Endodermal cell (in vitro differentiated cells): ENCODE measurements at regions not wholly inside any gene's neighbourhood (a gene's known extent, or its start where the extent isn't known, plus 50 kb on each side); places are given as distances from the start of the nearest gene placed in this dataset.
A peak's percentile ranks its signal among the peaks of the same experiment; 100 is the strongest.

ENCODE experiments used
- DNase-seq: peaks from one replicate; pipeline ENCODE4 v3.0.0-alpha.2; 2017
- H3K27ac ChIP-seq: 2 replicates; pipeline ENCODE4 v1.5.1; 2013; ENCODE audit warnings: mild to moderate bottlenecking, low read depth, low read length, moderate library complexity
- H3K27me3 ChIP-seq: 2 replicates; pipeline ENCODE4 v1.6.1; 2013; ENCODE audit warnings: mild to moderate bottlenecking, low read length, moderate library complexity; ENCODE audit not compliant: insufficient read depth, control insufficient read depth, poor library complexity, severe bottlenecking
- H3K36me3 ChIP-seq: 2 replicates; pipeline ENCODE4 v1.7.0; 2013; ENCODE audit warnings: mild to moderate bottlenecking, low read length, moderate library complexity; ENCODE audit not compliant: control insufficient read depth, insufficient read depth
- H3K4me1 ChIP-seq: one replicate; pipeline ENCODE4 v1.7.0; 2013; ENCODE audit warnings: low read length; ENCODE audit not compliant: control insufficient read depth, insufficient read depth
- H3K4me3 ChIP-seq: 2 replicates; pipeline ENCODE4 v1.5.1; 2013; ENCODE audit warnings: mild to moderate bottlenecking, low read length, moderate library complexity
- H3K9ac ChIP-seq: 2 replicates; pipeline ENCODE4 v1.6.1; 2013; ENCODE audit warnings: mild to moderate bottlenecking, low read length, moderate library complexity; ENCODE audit not compliant: poor library complexity, severe bottlenecking; ENCODE audit errors: extremely low read depth
- H3K9me3 ChIP-seq: 2 replicates; pipeline ENCODE4 v1.6.1; 2013; ENCODE audit warnings: mild to moderate bottlenecking, low read length, moderate library complexity; ENCODE audit not compliant: control insufficient read depth
- H3K27ac Mint-ChIP-seq: 2 replicates; pipeline ENCODE4 v1.8.0; 2020; ENCODE audit warnings: mixed read lengths
- H3K27me3 Mint-ChIP-seq: 2 replicates; pipeline ENCODE4 v1.8.0; 2021; ENCODE audit warnings: mild to moderate bottlenecking, mixed read lengths; ENCODE audit not compliant: insufficient read depth
- H3K36me3 Mint-ChIP-seq: 2 replicates; pipeline ENCODE4 v1.8.0; 2020; ENCODE audit warnings: low read depth, mixed read lengths
- H3K4me1 Mint-ChIP-seq: 2 replicates; pipeline ENCODE4 v1.8.0; 2020; ENCODE audit warnings: mixed read lengths
- H3K4me3 Mint-ChIP-seq: 2 replicates; pipeline ENCODE4 v1.8.0; 2020; ENCODE audit warnings: mild to moderate bottlenecking, moderate library complexity, mixed read lengths
- H3K9me3 Mint-ChIP-seq: 2 replicates; pipeline ENCODE4 v1.8.0; 2020; ENCODE audit warnings: mild to moderate bottlenecking, mixed read lengths
- WGBS, 2 experiments: methylation state at CpG; one replicate each; pipeline versions ENCODE4 v1.1.5 to v1.1.7; 2013; ENCODE audit warnings: missing lambda C conversion rate in 2 of 2, mixed read lengths in 1 of 2; ENCODE audit not compliant: insufficient coverage in 1 of 2, insufficient read length in 1 of 2; 5-methylcytosine and 5-hydroxymethylcytosine counted together
- TF ChIP-seq, protein P1 (sequence below): fragments of 200-600 bp; sonication (generic); conservative IDR thresholded peaks from 2 replicates; pipeline ENCODE4 v1.5.0; 2021; ENCODE audit warnings: antibody characterized with exemption, mild to moderate bottlenecking

DNA sequence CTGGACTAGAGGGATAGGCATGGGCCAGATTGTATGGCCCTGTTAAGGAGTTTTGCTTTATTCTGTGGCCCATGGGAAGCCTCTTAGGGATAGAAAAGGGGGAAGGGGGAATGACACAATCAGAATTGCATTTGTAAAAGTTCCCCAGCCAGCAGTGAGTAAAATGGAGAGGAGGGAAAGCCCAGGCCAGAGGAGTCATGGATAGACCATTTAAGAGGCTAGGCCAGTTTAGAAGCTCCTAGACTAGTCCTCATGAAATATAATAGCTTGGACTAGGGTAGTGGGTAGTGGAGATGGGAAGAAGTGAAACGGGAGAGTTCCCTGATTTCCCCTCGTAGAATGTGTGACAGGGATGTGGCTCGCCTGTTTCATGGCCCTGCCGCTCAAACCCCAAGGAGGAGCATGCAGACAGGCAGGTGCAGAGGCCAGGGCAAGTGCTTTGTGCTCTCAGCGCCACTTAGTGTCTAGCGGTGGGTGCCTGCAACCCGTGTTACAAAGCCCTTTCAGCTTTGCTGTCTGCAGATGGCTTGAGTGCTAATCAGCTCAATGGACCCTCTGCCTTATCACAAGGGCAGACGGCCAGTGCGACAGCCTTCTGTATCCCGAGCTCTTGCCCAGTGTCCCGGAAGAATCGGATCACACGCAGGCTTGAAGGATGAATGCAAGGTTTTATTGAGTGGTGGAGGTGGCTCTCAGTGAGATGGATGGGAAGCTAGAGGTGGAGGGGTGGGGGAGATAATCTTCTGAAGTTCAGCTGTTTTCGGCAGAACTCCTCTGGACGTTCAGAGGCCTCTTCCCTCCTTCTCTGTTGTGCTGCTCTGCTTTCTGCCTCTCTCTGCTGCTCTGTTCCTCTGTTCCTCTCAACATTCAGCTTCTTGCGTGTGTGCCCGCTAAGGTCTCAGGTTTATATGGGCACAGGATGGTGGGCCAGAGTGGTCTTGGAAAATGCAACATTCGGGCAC, 141.1 kb downstream of the CEP57L1 start:
- Histone ChIP-seq H3K4me1 (peaks cover 5% of the 10 kb centered on the region), H3K27ac (no peak overlapping the region), H3K4me3 (no peak overlapping the region), H3K36me3 (no peaks in the 10 kb centered on the region), H3K9me3 (no peaks in the 10 kb centered on the region), H3K27me3 (no peaks in the 10 kb centered on the region), H3K9ac (no peak overlapping the region)
- Mint-ChIP-seq H3K36me3 (no peaks in the 10 kb centered on the region), H3K4me1 (peaks cover 13% of the 10 kb centered on the region), H3K27me3 (peaks cover 6% of the 10 kb centered on the region), H3K4me3 (no peak overlapping the region), H3K27ac (no peak overlapping the region), H3K9me3 (peaks cover 2% of the 10 kb centered on the region)
- TF ChIP-seq, protein P1, sequence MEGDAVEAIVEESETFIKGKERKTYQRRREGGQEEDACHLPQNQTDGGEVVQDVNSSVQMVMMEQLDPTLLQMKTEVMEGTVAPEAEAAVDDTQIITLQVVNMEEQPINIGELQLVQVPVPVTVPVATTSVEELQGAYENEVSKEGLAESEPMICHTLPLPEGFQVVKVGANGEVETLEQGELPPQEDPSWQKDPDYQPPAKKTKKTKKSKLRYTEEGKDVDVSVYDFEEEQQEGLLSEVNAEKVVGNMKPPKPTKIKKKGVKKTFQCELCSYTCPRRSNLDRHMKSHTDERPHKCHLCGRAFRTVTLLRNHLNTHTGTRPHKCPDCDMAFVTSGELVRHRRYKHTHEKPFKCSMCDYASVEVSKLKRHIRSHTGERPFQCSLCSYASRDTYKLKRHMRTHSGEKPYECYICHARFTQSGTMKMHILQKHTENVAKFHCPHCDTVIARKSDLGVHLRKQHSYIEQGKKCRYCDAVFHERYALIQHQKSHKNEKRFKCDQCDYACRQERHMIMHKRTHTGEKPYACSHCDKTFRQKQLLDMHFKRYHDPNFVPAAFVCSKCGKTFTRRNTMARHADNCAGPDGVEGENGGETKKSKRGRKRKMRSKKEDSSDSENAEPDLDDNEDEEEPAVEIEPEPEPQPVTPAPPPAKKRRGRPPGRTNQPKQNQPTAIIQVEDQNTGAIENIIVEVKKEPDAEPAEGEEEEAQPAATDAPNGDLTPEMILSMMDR: peak; percentile 73
- WGBS, 2 experiments: 53 to 71% methylated on average over 5 to 18 of the region's 18 CpGs
- DNase-seq: peak; percentile 92

DNA sequence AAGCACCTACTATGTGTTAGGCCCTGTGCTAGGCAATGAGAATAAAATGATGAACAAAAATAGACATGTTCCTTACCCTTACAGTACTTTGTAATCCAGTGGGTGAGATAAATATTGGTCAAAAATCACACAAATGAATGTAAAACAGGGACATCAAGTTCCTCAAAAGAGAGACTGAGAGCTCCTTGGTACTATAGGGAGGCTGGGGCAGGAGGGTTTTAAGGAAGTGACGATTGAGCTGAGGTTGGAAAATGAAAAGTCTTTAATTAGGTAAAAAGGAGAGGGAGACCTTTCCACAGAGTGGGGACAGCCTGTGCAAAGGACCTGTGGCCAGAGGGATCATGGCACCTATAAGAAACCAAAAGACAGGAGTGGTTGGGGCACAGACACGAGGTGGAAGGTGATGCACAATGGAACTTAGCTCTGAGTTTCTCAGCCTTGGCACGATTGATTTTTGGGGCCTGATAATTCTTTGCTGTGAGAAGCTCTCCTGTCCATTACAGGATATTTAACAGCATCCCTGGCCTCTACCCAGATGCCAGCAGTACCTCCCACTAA, 140.3 kb downstream of the CEP57L1 start:
- H3K4me3 ChIP-seq: no peak overlapping the region
- H3K9ac ChIP-seq: no peak overlapping the region
- peaks cover 13% of the 10 kb centered on the region for H3K4me1 Mint-ChIP-seq
- peaks cover 6% of the 10 kb centered on the region for H3K27me3 Mint-ChIP-seq
- H3K4me1 ChIP-seq: peaks cover 5% of the 10 kb centered on the region
- no peaks in the 10 kb centered on the region for H3K27me3 ChIP-seq
- H3K4me3 Mint-ChIP-seq: no peak overlapping the region
- no peak overlapping the region for H3K27ac Mint-ChIP-seq
- TF ChIP-seq, protein P1: no peak
- no peaks in the 10 kb centered on the region for H3K36me3 ChIP-seq
- H3K27ac ChIP-seq: no peak overlapping the region
- no peaks in the 10 kb centered on the region for H3K9me3 ChIP-seq
- DNase-seq: no peak
- 67 to 93% methylated on average over 1 to 3 of the region's 3 CpGs for WGBS, 2 experiments
- H3K36me3 Mint-ChIP-seq: no peaks in the 10 kb centered on the region
- H3K9me3 Mint-ChIP-seq: peaks cover 2% of the 10 kb centered on the region

DNA sequence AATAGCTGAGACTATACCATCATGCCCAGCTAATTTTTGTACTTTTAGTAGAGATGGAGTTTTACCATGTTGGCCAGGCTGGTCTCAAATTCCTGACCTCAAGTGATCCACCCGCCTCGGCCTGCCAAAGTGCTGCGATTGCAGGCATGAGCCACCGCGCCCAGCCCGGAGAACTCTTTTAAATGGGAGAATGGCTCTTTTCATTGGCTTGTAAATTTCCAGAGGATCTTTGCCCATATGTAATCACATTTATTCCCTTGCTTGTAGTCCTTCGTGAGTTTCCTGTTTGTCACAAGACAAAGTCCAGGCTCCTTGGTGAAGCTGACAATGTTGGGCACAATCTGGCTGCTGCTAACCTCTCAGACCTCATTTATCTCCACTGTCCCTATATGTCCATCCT, 135.1 kb downstream of the CEP57L1 start:
- Mint-ChIP-seq H3K36me3 (no peaks in the 10 kb centered on the region), H3K27me3 (no peaks in the 10 kb centered on the region), H3K27ac (no peak overlapping the region), H3K9me3 (peaks cover 2% of the 10 kb centered on the region), H3K4me3 (no peak overlapping the region), H3K4me1 (no peaks in the 10 kb centered on the region)
- Histone ChIP-seq H3K9ac (no peak overlapping the region), H3K9me3 (no peaks in the 10 kb centered on the region), H3K4me1 (no peaks in the 10 kb centered on the region), H3K4me3 (no peak overlapping the region), H3K27ac (no peak overlapping the region), H3K27me3 (no peaks in the 10 kb centered on the region), H3K36me3 (no peaks in the 10 kb centered on the region)
- DNase-seq: no peak
- TF ChIP-seq, protein P1: no peak
- 93 to 98% methylated on average over 5 to 7 of the region's 7 CpGs for WGBS, 2 experiments
